EL (cell line): ENCODE measurements at regions not wholly inside any gene's neighbourhood (a gene's known extent, or its start where the extent isn't known, plus 50 kb on each side); places are given as distances from the start of the nearest gene placed in this dataset.

Experiments
- DNase-seq: peaks from one replicate; pipeline ENCODE4 v3.0.0-alpha.2; 2016

DNA sequence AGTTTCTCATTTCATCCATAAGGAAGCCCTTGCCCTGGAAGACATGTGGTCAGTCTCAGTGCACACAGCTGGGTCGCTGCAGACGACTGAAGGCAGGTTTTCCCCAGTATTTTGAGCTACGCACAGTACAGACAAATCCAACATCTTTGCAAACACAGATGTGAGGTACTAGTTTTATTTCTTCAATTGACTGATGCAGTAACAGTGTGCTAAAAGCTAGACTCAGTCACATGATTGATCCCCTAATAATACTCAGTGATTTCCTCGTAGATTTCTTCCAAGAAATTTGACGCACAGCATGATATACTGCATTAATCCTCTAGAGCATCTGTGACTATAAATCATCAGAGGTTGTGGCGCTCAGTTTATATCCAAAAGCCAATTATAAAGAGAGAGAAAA is 346.1 kb downstream of the DIRAS2 start:
- DNase-seq = no peak

- DNase-seq = no peak
Measured at GRCh38 chr9:90299968-90300367, 342.7 kb downstream of the DIRAS2 start.

DNA sequence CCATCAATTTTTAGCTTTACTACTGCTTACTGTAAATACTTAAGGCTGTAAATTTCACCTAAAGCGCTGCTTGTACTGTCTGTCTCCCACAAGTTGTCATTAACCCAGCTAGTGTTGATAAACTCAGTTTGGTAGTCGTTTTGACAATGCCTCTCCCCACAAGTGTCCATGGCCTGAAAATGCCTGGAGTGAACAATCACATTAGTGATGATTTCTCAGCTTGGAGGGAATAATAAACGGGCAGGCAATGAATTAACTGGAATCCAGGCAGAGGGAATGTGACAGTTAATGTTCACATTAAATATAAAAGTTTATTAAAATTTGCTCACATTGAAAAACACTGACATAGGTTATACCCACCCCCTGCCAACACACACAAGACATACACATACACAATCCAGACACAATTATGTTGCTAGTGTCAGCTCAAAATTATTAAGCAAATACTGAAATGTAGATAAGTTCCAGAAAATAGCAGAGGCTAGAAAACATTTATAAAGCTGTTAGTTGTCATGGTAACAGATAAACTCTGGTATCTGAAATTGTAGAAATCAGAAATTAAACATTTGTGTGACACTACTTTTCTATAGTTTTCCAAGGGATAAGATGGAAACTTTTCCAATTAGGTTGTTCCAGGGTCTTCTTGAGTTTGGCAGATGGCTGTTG is 341.9 kb downstream of the DIRAS2 start:
- DNase-seq = no peak

DNA sequence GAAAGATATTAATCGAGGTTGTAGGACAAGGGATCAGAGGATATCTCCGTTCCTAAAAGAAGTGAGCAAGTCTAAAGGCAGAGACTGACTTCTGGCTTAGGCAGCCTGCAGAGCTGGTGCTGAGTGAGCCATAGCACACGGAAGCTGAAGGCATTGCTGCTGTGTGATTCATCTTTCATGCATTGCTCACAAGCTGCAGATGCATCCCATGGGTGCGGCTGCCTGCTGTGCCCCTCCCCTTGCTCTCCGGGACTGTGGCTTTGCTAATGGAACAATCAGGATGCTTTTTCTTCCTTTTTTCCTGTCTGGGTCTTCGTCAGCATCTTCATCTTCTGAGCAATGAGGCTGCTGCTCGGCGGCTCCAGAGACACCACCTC is 341.4 kb downstream of the DIRAS2 start:
- peak; percentile 77 for DNase-seq

DNA sequence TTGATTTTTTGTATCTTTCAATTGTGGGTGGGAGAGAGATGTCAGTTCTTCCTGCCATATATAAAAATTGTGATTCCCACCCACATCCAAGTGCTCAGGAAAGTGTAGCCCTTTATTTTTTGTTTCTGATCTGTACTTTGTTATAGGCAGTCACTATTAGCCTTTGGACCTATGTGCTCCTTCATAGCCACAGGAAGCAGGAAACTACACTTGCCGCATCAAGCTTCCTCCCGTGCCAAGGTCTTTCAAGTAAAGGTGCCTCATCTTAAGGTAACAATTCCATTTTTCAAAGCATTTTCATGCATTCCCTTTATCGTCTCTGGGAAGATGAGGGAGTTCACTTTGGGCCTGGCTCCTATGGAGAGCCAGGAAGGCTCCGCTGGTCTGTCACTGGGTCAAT is 339.0 kb downstream of the DIRAS2 start:
- DNase-seq = no peak

DNA sequence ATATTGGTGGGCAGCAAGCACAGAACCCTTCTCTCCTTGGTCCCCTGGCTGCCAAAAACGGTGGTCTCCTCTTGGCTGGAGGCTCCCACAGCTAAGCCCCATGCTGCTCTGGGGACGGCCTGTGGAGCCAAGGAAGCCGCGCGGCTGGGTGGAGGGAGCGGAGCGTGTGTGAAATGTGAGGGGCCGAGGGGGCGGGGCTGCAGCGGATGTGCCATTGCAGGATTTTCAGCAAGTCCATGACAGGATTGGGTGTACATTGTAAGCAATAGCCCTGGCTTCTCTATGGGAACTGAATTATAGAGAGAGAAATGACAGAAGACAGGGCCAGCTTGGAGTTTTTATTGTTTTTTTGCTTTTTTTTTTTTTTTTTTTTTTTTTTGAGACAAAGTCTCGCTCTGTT is 336.5 kb downstream of the DIRAS2 start:
- DNase-seq = no peak

DNA sequence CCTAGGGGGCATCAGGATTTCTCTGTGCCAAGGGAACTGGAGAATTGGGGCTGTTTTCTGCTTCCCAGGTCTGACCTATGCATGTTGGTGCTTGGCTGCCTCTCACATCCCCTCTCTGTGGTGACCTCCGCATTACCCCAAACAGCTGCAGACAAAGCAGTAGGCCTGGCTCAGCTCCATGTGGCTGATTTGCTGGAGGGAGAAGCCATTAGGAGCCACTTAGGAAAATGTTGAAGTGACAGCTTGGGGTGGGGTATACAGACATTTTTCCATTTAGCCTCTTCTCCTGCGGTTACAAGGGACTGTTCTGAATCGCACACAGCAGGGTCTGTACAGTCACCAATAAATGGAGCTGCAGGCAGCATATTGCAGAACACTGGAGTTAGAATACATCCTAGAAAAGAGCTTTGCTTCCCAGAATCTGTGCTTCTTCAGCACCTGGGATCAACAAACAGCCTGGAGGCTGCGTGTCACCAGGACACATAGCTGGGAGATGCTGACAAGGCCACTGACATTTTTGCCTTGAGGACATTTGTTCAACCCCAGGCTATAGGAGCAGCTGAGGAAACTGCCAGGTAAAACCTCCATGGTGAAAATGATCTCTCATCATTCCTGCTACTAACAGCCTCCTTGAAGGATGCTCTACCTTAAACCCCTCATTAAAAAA is 335.3 kb downstream of the DIRAS2 start:
- no peak for DNase-seq

GRCh38 chr9:90307891-90308290 is 334.7 kb downstream of the DIRAS2 start:
- no peak for DNase-seq

- no peak for DNase-seq
Measured at GRCh38 chr9:90308691-90309090, 333.9 kb downstream of the DIRAS2 start.

GRCh38 chr9:90309809-90310520 is 332.7 kb downstream of the DIRAS2 start:
- DNase-seq = no peak

GRCh38 chr9:90310521-90310876 is 332.1 kb downstream of the DIRAS2 start:
- DNase-seq = no peak

GRCh38 chr9:90311811-90312210 is 330.8 kb downstream of the DIRAS2 start:
- no peak for DNase-seq

- DNase-seq = no peak
Measured at GRCh38 chr9:90322296-90322695, 320.3 kb downstream of the DIRAS2 start.

DNA sequence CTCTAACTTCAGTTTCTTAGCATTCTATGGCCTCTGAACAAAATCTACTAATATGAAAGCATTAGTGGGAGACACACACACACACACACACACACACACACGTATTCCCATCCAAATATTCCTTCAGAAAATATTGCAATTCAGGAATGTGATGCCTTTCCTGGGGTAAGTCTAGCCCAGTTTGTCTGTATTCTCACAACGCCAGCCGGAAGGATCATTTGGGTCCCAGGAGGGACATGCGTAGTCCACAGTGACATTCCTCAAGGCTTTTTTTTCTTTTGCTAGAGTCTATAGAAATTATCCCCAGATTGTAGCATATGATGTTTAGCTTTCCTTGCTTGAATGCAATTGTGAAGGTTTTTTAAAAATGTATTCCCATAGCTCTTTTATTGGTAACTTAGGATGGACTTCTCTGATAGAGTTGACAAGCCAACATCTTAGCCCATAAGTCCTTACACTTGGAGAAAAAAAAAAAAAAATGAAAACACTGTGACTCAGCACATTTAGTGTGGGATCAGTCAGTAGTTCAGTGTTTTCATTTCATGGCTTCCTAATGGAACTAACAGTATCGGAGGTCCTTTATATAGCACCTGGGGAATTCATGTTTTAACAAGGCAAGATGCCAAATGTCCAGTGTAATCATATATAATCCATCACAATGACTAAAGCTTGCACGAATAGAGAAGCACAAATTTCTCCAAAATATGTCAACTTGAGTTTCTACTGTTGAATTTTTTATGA is 316.5 kb downstream of the DIRAS2 start:
- no peak for DNase-seq

- DNase-seq = no peak
Measured at GRCh38 chr9:90330231-90330630, 312.4 kb downstream of the DIRAS2 start.

DNA sequence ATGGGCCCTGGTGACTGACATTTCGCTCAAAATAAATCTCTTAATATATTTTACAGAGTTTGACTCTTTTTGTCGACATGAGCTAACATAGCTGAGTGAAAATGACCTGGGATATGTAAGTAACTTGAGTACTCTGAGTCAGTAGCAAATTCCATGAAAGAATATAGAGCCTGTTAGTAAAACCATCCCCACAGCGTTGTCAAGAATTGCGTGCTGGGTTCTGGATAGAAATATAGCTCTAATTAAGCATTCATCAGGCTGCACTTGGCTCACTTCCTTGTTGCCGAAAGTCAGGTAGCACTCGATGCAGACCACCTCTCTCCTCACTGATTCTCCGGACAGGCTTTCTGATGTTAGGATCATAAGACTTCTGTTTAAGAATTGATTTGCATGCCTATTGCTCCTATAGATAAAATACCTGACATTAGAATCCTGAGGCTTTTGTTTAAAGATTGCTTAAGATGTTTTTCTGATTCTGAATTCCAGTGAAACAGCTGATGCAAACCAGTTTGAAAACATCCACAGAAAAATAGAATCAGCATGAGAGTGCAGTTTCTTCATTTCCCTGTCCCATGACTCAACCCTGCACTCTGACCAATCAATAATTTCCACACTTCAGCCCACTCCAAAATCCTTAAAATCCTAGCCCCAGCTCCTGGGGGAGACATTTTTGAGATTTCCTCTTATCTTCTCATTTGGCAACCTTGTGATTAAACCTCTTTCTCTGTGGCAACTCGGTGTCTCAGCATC is 310.6 kb downstream of the DIRAS2 start:
- DNase-seq = peak; percentile 3

DNA sequence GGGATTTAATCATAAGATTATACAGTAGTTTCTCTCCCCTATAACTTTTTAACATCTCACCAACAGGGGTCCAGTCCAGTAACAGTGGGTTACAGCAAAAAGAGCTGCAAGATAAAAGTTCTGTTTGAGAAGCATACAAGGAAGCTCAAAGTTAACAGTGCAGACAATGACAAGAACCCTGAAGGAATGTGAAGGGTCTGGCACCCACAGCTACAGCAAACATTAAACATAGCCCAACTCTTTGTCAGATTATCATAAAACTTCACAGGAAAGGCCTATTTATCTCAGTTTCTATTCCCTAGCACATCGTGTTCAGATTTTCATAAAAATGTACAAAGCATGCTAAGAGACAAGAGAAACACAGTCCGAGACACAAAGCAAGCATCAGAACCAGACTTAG is 309.4 kb downstream of the DIRAS2 start:
- no peak for DNase-seq

DNA sequence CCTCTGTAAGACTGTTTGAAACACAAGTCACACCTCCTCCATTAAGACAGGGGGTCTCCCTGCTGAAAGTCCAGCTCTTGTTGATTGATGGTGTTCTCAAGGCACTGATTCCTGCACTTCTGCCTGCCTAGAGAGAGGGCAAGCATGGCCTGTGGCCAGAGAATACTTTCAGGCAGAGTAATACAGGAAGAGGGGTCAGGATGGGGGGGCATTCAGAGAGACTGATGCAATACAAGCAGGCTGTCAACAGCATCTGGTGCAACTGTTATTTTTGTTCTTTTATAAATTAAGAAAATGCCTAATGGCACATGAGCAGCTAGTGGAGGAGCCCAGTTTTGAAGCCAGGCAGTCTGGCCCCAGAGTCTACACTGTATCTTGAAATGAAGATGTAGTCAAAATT is 302.2 kb downstream of the DIRAS2 start:
- DNase-seq = peak; percentile 52

GRCh38 chr9:90342607-90343006 is 300.0 kb downstream of the DIRAS2 start:
- DNase-seq = no peak

DNA sequence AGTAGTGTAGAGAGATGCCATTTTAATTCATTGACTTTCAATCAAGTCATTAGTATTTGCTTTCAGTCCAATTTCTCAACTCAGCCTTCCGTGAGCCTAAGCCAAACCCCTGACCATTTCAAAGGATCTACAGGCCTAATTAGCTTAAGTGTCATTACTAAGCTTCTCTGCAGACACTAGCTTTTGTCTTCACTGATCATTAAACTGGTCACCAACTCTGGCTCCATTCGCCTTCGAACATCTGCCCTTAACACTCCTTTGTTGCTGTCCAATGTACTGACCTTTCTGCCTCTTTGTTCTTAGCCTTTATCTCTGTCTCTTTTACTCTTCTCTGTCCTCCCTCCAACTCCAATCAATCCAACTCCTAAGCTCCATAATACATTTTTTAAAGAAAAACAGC is 299.3 kb downstream of the DIRAS2 start:
- DNase-seq = peak; percentile 1

- peak; percentile 7 for DNase-seq
Measured at GRCh38 chr9:90343991-90344390, 298.6 kb downstream of the DIRAS2 start.

DNA sequence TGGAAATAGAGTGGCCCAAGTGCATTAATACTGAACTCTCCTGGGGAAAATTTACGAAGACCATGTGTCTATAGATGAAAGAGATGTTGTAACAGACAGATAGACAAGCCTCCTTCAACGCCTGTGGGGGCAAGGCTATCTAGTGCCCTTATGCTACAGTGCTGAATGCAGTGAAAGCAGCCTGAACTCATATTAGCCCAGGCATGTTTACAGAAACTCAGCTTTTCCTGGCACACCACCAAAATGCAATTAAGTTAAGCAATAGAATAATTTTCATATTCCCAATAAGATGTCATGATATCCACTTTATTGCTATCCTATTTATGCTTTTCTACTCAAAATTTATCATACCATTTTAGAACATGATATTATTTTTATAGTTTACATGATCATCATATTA is 277.0 kb downstream of the DIRAS2 start:
- no peak for DNase-seq

DNA sequence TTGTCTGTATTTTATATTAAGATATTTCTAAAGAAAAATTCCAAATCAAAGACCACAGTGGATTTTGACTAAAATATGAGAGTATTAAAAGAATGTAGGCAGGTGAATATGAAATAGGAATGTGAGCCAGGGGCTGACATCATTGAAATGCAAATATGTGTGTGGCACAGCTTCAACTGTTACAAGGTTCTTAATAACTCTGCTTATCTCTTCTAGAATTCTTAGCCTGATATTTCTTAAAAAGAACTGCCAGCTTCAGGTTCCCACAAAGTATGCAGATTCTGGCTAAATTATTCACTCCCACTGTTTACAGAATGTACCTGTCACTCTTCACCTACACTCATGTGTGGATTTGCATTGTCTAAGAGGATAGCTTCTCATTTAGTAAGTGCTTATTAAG is 274.4 kb downstream of the DIRAS2 start:
- DNase-seq = no peak
